ENCODE measurements at regions not wholly inside any gene's neighbourhood (a gene's known extent, or its start where the extent isn't known, plus 50 kb on each side); places are given as distances from the start of the nearest gene placed in this dataset.

DNA sequence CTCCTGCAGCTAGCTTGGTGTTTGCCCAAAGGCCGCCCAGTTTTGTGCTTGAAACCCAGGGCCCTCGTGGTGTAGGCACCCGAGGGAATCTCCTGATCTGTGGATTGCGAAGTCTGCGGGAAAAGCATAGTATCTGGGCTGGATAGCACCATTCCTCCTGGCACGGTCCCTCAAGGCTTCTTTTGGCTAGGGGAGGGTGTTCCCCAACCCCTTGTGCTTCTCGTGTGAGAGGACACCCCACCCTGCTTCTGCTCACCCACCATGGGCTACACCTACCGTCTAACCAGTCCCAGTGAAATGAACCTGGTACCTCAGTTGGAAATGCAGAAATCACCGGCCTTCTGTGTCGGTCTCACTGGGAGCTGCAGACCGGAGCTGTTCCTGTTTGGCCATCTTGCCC, 403.5 kb downstream of the USP25 start:
- Histone ChIP-seq H3K4me1 (no peaks in the 10 kb centered on the region), H3K36me3 (no peaks in the 10 kb centered on the region), H3K27ac (no peak overlapping the region), H3K4me3 (no peak overlapping the region), H3K9me3 (peaks cover 0 to 29% (median 6%) of the 10 kb centered on the region in 11 donors), H3K27me3 (peaks cover 0 to 3% (median 0%) of the 10 kb centered on the region in 7 donors)
- DNase-seq, result no peak
- TF ChIP-seq, protein P1, sequence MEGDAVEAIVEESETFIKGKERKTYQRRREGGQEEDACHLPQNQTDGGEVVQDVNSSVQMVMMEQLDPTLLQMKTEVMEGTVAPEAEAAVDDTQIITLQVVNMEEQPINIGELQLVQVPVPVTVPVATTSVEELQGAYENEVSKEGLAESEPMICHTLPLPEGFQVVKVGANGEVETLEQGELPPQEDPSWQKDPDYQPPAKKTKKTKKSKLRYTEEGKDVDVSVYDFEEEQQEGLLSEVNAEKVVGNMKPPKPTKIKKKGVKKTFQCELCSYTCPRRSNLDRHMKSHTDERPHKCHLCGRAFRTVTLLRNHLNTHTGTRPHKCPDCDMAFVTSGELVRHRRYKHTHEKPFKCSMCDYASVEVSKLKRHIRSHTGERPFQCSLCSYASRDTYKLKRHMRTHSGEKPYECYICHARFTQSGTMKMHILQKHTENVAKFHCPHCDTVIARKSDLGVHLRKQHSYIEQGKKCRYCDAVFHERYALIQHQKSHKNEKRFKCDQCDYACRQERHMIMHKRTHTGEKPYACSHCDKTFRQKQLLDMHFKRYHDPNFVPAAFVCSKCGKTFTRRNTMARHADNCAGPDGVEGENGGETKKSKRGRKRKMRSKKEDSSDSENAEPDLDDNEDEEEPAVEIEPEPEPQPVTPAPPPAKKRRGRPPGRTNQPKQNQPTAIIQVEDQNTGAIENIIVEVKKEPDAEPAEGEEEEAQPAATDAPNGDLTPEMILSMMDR (IDR thresholded peaks at IDR 0.05), result no peak
- 90 to 91% methylated on average over 11 of the region's 11 CpGs for WGBS, 2 donors
- no peak for ATAC-seq
- intact Hi-C loops (cut with DNase I), result loop anchor here in 1 of 10 donors (5.0 kb wide), 1 partner anchor 34 kb away; no protein-coding TSS in a partner anchor

DNA sequence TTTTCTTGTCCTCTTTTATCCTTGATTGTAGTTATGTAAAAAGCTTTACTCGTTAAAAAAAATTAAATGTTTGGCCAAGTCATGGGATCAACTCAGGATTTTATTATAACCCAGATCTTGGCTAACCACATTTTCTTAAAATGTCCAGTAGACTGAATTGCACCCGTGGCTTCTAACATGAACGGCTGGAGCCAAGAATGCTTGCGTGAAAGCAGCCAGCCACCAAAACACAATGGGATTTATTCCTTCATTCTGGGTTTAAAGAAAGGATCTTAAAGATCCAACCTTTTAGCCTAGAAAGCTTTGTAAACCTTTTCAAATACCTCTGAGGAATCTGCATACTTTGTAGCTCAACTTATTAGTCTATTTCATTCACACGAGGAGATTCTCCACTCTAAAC, 404.4 kb downstream of the USP25 start:
- no peak for DNase-seq
- Histone ChIP-seq H3K36me3 (no peaks in the 10 kb centered on the region), H3K9me3 (peaks cover 0 to 22% (median 6%) of the 10 kb centered on the region in 11 donors), H3K27me3 (peaks cover 0 to 3% (median 0%) of the 10 kb centered on the region in 7 donors), H3K27ac (no peak overlapping the region), H3K4me1 (no peaks in the 10 kb centered on the region), H3K4me3 (no peak overlapping the region)
- no peak for ATAC-seq
- TF ChIP-seq, protein P1 (IDR thresholded peaks at IDR 0.05), result no peak
- intact Hi-C loops (cut with DNase I), result loop anchor here in 1 of 10 donors (5.0 kb wide), 1 partner anchor 33 kb away; no protein-coding TSS in a partner anchor
- WGBS, 2 donors, result 84 to 87% methylated on average over 5 of the region's 5 CpGs

DNA sequence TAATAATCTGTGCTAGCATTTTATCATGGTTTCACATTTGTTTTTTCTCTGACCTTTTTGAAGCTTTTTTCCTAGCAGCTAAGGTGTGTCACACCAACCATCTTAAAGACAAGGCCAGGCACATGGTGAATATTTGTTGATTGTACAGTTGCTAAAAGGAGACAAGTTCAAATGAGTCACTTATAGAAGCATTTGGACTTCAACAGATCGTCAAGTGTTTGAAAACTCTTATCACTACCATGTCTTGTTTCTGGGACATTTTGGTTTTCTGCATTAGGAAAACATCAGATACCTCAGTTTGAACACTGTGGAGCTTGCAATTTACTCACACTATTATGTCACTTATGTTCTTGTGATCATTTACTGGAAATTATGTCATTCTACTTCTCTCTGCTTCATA, 407.3 kb downstream of the USP25 start:
- intact Hi-C loops (cut with DNase I), result no loop called here
- Histone ChIP-seq H3K4me1 (no peaks in the 10 kb centered on the region), H3K27me3 (peaks cover 0 to 3% (median 0%) of the 10 kb centered on the region in 7 donors), H3K4me3 (no peak overlapping the region), H3K9me3 (no peaks in the 10 kb centered on the region), H3K27ac (no peak overlapping the region), H3K36me3 (no peaks in the 10 kb centered on the region)
- 21 to 27% methylated on average over 1 of the region's 1 CpG for WGBS, 2 donors
- DNase-seq, result no peak
- TF ChIP-seq, protein P1 (IDR thresholded peaks at IDR 0.05), result no peak
- no peak for ATAC-seq

DNA sequence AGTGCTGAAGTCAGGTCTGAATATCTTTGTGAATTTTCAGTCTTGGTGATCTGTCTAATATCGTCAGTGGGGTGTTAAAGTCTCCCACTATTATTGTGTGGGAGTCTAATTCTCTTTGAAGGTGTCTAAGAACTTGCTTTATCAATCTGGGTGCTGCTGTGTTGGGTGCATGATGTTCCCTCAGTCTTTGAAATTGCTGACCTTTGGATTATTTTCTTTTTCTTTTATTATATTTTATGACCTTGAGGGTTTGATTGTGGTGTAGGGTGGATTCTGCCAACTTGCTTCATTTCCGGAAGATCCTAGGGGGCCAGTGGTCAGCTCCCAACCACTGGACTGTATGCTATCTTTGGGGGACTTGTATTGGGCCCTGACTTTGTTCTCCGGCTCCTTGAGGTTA, 415.3 kb downstream of the USP25 start:
- TF ChIP-seq, protein P1 (IDR thresholded peaks at IDR 0.05), result no peak
- no peak overlapping the region for H3K27ac ChIP-seq
- DNase-seq (no peak), ATAC-seq (no peak)
- no peaks in the 10 kb centered on the region for H3K4me1 ChIP-seq
- no peak overlapping the region for H3K4me3 ChIP-seq
- no peaks in the 10 kb centered on the region for H3K36me3 ChIP-seq
- 92% methylated on average over 3 of the region's 3 CpGs for WGBS, 2 donors
- intact Hi-C loops (cut with DNase I), result no loop called here
- H3K9me3 ChIP-seq, result peaks cover 0 to 8% (median 0%) of the 10 kb centered on the region in 11 donors
- H3K27me3 ChIP-seq, result no peaks in the 10 kb centered on the region
